Stimulated activated CD4-positive, alpha-beta T cell treated with anti-CD3 and anti-CD28 coated beads, Interleukin-4, amount 100 ng/mL, for 1 hour (primary cell): ENCODE measurements at regions not wholly inside any gene's neighbourhood (a gene's known extent, or its start where the extent isn't known, plus 50 kb on each side); places are given as distances from the start of the nearest gene placed in this dataset.

Source experiments
- DNase-seq: peaks from one replicate; pipeline ENCODE4 v3.0.0-alpha.2; 2020

DNA sequence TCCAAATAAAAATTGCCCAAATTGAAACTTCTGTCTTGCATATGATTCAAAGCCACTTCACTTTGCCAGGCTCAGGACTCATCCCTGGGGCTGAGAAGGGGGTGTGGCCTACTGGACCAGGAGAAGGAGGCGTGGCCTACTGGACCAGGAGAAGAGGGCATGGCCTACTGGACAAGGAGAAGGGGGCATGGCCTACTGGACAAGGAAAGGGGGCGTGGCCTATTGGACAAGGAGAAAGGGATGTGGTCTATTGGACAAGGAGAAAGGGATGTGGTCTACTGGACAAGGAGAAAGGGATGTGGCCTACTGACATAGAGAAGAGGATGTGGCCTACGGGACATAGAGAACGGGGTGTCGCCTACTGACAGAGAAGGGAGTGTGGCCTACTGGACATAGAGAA is 405.3 kb downstream of the RRAGC start:
- DNase-seq, result no peak

DNA sequence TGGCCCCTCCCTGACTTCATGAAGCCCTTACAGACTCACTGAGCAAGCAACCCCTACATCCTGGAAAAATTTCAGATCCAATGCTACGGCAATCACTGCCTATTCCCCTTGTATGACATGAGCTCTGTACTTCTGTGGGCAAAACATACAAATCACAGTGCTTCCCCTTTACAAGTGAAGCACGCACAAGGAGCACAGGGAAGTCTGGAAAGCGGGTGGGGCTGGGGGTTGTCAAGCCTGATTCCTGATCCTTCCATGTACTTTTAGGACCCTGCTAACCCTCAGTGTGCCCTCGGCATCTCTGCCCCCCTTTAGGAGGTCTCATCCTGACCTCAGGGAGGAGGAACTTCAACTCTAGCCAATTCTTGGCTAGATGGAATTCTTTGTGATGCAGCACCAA is 405.7 kb upstream of the POU3F1 start:
- DNase-seq, result no peak

DNA sequence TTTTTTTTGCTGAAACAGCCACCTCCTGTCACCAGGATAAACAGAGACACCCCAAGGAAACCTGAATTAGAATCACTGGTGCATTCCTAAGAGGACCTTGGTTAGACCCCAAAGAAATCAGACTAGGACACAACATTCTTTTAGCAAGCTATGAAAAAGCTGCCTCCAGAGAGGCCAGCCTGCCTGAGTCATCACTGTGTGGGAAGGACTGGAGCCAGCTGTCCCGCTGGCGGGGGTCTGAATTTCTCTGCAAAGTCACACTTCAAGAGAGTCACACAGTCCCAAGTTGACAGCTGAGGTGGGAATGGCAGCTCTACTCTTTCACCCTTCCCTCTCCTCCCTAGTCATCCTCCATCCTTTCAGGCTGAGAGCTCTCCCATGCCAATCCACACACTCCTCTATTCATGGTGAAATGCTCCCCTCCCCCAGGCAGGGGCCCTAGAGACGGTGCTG is 405.0 kb upstream of the POU3F1 start:
- no peak for DNase-seq

DNA sequence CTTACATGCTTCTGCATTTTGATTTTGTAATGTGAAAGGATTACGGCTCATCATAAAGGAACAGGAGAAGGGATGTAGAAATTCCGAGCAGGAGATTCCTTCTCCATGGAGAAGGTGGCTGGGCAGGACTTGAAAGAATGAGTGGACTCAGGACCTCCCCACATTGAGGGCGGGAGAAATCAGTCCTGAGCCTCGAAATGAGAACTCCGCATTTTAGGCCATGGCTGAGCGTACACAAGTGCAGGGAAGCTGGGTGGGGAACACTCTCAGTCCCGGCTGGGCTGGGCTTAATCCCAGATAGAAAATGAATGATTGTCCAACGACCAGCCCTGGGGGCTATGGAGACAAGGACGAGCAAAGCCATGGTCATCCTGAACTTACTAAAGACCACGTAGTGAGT is 402.3 kb upstream of the POU3F1 start:
- DNase-seq, result no peak

DNA sequence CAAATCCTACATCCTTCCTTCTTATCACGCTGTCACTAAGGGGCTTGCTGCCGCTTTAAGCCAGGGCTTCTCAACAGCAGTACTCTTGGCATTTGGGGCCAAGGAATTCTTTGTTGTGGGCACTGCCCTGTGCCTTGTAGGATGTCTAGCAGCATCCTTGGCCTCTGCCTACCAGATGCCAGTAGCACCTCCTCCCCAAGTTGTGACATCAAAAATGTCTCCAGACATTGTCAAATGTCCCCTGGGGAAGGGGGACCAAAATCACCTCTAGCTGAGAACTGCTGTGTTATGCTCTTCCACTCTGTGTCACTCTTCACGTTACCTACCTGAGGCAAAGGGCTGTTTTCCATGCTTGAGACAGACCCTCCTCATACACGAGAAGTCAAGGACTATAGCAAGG is 400.3 kb upstream of the POU3F1 start:
- no peak for DNase-seq

DNA sequence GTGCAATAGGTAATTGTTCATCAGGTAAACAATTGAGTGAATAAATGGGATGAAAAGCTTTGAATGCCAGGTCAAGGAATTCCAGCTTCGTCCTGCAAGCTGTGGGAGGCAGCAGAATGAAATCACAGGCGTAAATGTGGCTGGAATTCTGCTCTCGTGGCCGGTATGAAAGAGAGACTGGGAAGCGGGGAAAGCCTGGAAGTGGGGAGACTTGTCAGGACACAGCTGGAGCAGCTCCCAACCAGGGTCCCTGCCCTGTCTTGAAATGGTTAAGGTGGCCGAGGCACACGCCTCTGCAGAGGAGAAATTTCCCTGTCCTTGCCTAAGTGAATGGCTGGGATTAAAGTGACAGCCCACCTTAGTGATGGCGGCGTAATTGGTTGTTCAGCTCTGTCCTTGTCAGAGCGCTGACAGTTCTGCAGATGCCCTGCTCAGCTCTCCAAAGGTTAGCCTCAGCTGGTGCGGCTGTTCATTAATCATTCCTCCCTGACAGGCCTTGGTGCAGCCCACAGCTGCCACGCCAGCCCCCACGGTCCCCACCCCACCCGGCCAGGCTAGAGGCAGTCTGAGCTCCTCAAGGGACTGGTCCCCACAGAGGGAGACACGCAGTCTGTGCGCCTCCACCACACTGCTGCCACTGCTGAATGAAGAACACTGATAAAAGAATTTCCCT is 398.3 kb upstream of the POU3F1 start:
- DNase-seq, result no peak

DNA sequence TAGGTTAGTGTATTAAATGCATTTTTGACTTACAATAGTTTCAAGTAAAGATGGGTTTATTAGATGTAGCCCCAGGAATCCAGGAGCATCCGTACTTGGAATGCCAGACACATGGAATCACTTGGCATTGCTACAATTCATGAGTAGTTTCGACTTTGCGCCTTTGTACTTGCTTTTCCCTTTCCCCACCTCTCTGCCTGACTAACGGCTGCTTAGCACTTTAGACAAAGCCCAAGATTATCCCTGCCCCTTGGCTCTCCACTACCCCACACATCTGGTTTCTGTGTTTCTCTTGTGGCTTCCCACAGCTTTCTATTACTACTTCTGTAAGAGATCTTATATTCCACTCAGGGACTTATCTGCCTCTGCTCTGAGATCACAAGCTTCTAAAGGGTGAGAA is 397.7 kb upstream of the POU3F1 start:
- no peak for DNase-seq

DNA sequence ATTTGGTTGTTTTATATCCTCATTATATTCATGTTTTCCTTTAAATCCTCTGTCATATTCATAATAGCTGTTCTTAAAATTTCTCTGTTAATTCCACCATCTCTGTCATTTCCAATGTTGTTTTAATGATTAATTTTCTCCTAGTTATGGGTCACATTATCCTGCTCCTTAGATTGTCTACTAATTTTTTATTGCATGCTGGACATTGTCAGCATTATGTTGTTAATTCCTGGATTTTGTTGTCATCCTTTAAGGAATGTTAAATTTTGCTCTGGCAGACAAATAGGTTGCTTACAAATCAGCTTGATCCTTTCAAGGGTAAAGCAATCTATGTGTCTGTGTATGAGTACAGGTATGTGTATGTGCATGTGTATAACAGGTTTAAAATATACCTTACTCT is 393.8 kb upstream of the POU3F1 start:
- DNase-seq, result no peak

DNA sequence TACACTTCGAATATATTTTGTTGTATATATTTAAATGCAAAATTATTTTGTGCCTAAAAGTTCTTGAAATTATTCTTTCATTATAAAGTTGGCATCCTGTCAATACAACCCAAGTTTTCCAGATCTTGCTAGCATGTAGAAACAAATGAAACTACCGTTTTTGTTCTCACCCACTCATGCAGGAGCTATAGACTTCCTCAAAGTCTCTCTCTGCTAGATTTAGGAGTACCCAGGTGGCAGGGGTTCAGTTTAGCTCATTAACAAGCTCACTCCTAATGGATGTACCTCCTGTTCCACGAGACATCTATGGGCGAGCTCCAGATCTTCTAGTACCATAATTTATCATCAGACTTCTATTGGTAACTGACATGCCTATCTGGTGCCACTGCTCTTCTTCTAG is 390.2 kb upstream of the POU3F1 start:
- DNase-seq, result no peak

DNA sequence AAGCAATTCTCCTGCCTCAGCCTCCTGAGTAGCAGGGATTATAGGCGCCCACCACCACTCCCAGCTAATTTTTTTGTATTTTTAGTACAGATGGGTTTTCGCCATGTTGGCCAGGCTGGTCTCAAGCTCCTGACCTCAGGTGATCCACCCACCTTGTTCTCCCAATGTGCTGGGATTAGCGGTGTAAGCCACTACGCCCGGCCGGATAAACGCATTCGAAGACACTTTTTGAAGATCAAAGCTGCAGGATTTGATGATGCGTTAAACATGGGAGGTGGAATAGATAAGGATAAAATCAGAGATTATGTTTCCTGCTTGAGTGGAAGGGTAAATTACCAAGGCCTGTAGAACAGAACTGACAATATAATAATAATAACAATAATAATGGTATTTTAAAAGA is 389.4 kb upstream of the POU3F1 start:
- DNase-seq, result no peak

DNA sequence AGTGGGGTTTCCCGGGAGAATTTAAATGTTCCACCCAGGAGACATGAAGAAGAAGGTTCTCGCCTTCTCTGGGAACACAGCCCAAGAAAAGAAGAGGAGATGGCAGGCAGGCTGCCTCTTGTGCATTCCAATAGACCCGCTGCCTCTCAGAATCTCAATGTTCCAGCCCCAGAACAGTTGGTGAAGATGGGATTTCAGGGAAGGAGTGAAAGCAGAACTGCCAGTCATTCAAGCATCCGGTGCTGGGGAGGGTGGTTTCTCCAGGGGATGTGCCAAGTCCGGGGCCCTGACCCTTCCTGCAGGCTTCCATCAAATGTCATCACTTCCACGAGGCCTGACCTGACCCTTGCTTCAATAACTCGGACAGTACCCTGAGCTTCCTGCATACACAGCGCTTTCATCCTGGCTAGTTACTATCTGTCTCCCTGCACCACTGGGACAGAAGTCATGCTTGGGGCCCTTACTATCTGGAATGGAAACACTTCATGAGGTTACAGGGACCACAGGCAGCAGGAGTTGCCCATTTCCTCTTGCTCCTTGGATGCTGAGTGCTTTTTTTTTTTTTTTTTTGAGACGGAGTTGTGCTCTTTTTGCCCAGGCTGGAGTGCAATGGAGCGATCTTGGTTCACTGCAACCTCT is 386.6 kb upstream of the POU3F1 start:
- no peak for DNase-seq

DNA sequence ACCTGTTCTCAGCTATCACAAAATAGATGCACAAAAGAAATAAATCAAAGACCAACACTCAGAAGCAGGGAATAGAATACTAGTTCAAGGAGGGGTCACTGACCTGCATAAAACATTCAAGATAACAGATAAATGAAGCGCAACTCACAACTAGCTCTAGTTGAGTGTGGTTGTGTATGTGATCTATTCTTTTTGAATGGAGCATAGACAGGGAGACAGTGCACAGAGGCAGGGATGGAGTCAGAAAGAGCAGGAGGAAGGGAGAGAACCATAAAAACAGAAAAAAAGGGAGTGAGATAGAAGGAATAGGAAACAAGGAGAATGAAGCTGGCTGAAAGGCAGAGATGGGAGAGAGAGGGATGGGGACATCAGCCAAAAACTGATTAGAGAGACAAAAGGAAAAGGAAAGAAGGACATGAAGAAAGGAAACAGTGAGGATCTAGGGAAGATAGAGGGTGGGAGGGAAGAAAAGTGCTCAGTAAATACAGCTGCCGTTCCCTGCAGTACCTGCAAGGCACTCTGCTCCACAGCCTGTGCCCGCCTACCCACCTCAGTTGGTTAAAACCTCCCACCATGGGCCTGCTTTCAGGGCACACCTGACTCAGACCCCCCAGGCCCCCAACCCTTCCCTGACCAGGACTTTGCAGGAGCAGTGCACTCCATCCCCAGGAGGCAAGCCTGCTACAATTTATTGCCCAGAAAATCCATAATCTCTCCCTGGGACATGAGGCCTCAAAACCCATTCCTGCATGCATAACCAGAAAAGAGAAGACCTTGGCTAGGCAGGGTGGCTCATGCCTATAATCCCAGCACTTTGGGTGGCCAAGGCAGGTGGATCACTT is 385.2 kb upstream of the POU3F1 start:
- DNase-seq, result no peak

DNA sequence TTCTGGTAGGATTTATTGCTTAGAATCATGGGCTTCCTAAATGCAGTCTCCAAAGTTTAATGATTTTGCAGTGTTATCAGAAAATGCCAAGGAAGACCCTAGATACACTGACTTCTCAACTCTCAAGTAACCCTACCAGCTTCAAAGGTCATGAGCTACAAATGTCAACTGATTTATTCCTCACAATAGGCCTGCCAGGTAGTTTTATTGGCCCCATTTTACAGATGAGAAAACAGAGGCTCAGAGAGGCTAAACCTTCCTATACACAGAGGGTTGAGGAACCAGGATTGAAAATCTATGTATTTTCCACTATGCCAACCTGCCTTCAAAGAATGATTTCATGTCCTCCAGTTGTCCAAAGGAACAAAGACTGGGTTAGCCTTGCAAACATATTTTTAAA is 384.4 kb upstream of the POU3F1 start:
- no peak for DNase-seq

DNA sequence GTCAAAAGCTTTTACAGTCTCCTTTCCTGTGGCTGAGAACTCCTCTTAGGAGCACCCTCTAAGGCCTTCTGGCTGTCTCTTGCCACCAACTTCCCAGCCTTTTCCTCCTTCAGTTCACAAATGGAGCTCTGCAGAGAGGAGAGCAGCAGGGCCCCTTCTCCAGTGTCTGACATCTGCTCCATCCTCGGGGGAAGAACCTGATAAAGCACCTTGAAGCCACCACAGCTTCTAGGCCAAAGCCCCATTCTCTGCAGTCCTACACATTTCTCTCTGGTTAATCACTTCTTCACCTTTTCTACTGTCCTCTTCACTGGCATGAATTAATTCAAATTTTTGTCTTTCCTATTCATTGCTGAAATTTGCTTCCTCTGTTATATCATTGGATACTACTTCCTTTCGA is 378.1 kb upstream of the POU3F1 start:
- no peak for DNase-seq

DNA sequence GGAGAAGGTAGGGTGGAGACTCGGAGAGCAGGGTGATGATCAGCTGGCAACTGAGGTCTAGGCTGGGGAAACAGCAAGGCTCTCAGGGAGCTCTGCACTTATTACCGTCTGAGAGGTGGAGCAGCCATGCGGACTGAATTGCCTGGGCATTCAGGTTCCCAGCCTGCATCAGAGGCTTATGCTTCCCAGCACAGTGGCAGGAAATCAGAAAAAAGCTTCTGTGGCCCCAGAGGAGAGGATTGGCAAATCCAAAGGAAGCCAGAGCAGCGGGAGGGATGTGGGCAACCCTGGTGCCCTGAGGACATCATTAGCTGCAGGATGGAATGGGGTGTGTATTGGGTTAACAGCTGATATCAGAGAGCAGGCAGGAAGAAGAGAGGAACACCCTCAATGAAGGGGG is 374.1 kb upstream of the POU3F1 start:
- no peak for DNase-seq

DNA sequence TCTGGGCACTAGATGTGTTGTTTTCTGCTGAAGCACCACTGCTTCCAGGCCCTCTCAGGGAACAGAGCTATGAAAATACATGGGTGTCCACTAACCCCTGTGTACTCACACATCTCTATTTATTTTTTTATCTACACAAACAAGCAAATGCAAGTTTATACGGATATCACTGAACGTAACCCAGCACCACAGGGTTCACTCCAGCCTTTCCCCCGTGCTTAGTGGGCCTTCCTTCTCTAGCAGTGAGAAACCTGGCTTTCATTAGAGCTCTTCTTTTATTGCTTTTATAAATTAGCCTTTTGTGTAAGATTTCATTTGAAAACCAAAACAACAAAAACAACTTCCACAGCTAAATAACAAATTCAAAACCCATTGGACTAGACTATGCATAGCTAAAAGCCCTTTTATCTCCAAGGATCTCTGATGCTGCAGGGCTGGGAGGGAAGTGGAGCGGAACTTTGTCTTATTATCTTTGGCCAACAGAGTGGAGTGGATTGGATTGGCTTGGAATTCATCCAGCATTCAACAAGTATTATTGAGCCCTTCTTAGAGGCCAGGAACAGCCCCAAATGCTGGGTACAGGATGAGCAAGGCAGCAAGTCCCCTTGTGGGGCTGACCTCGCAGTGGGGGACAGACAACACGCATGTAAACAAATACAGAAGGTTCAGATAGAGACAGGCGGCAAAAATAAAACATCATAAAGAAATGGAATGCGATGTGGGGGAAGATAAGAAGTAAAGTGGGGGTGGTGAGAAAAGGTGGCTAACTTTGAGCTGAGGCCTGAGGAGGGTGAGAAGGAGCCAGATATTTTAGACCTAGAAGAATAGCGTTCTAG is 371.8 kb upstream of the POU3F1 start:
- no peak for DNase-seq

DNA sequence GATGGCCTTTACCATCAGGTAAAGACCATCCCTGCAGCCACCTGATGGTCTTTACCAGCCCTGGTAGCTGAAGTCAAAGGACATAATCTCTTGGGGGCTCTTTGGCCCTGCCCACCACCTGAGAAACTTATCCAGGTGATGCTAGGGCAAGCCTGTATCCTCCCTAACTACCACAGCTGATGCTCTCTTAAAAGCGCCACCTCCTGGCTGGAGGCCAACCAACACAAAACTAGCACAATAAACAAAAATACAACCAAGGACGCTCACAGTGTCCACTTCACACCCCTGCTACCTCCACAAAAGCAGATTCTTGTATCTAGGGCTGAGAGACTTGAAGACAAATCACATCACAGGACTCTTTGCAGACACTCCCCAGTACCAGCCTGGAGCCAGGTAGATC is 357.1 kb upstream of the POU3F1 start:
- no peak for DNase-seq

DNA sequence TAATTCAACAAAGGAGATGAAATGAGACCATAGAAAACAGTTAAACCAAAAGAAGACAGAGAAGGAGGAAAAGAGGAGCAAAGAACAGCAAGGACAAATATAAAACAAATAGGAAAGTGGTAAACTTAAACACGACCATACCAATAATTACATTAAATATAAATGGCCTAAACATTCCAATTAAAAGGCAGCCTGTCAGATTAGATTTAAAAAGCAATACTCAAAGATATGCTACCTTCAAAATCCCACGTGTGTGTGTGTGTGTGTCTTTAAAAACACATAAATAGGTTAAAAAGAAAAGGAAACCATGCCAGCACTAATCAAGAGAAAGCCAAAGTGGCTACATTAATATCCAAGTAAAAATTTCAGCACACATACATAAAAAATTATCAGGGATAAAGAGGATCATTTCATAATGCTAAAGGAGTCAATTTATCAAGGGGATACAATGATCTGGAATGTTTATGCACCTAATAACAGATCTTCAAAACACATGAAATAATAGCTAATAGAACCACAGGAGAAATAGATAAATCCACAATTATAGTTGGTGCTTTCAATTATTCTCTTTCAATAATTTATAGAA is 355.7 kb upstream of the POU3F1 start:
- DNase-seq, result no peak

DNA sequence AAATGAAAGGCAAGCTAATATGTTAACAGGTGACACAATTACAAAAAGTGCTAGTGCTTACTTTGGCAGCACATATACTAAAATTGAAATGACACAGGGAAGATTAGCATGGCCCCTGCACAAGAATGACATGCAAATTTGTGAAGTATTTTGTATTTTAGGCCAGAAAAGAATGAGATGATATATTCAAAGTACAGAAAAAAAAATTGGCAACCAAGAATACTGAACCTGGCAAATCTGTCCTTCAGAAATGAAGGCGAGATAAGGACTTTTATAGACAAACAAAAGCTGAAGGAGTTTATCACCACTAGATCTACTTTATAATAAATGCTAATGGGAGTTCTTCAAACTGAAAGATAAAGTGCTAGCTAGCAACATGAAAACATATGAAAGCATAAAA is 350.0 kb upstream of the POU3F1 start:
- DNase-seq, result no peak

DNA sequence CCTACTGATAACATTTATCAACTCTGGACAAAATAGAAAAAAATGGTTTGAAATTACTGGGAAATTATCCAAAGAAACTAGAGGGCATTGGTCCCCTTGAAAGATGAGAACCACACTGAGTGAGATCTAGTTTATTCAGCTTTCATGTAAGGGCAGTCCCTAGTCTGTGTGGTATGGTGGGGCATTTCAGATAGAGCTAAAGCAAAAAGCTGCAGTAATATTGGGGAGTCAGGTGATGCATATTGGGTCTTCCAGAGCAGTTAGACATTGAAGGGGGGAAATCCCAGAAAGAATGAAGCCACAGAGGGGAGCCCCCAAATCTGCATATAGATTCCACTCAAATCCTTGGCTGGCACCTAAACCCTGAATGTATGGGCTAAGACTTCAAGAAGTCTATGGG is 347.7 kb upstream of the POU3F1 start:
- DNase-seq, result no peak

DNA sequence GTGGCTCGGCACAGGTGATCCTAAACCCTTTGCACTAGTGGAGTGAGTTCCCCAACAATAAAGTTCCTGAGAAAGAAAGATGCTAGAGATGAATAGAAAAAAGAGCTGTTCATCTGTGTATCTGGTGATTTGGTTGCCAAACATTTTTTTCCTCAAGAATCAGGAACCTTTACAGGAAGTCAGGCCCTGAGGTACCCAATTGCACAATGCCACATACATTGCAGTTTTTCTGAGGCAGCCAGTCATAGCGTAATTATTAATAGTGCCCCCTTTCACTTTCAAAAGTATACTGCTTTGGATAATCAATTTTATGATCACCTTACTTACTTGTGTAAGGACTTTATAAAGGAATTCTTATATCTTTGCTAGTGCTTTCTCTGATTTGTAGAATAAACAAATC is 346.3 kb upstream of the POU3F1 start:
- no peak for DNase-seq

DNA sequence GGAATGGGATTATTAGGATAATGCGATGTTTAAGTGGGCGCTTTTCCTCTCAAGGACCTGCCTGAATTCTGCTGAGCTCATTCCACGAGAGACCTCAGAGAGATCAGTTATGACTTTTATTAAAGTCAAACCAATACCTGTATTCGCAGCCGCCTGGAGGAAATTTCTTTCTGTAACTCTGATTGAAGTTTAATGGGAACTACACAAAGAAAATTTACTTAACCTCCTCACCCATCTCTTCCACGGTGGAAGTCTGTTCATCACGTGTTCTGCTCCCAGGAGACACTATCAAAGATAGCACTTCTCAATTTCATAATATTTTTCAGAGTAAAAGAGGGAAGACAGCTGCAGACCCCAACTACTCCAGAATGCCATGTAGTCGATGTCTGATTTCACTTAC is 334.7 kb upstream of the POU3F1 start:
- DNase-seq, result no peak

DNA sequence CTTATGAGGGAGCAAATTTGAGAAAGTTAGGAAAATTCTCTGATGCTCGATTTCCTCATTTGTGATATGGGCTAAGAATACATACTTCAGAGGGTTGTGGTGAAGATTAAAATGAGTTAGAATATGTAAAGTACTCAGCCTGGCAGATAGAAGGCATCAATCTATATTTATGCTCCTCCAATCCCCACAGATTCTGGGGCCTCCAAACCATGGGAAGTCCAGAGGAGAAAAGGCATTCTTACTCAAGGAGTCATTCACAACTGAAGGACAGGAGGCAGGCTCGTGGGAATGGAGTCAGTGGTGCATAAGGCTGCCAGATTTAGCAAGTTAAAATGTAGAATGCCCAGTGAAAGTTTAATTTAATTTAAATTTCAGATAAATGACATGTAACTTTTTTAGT is 330.0 kb upstream of the POU3F1 start:
- no peak for DNase-seq
